Glomerular visceral epithelial cell (primary cell): ENCODE measurements at regions not wholly inside any gene's neighbourhood (a gene's known extent, or its start where the extent isn't known, plus 50 kb on each side); places are given as distances from the start of the nearest gene placed in this dataset.
A peak's percentile ranks its signal among the peaks of the same experiment; 100 is the strongest.

ENCODE experiments used
- DNase-seq: peaks from one replicate; pipeline ENCODE4 v3.0.0-alpha.2; 2016; ENCODE audit errors: extremely low spot score

GRCh38 chr3:68306571-68306970 lies 625.8 kb downstream of the TAFA4 start:
- peak; percentile 6 for DNase-seq

- no peak for DNase-seq
Measured at GRCh38 chr3:68295457-68295856, 636.9 kb downstream of the TAFA4 start.

GRCh38 chr3:68290333-68290732 lies 635.9 kb upstream of the SUCLG2 start:
- no peak for DNase-seq

- no peak for DNase-seq
Measured at GRCh38 chr3:68288085-68288484, 633.7 kb upstream of the SUCLG2 start.

GRCh38 chr3:68287101-68287500 lies 632.7 kb upstream of the SUCLG2 start:
- no peak for DNase-seq

GRCh38 chr3:68274286-68274685 lies 619.9 kb upstream of the SUCLG2 start:
- no peak for DNase-seq

- DNase-seq: no peak
Measured at GRCh38 chr3:68271145-68271544, 616.7 kb upstream of the SUCLG2 start.

- no peak for DNase-seq
Measured at GRCh38 chr3:68256635-68257223, 602.3 kb upstream of the SUCLG2 start.

GRCh38 chr3:68249265-68249664 lies 594.9 kb upstream of the SUCLG2 start:
- DNase-seq: no peak

GRCh38 chr3:68242606-68243005 lies 588.2 kb upstream of the SUCLG2 start:
- no peak for DNase-seq

- no peak for DNase-seq
Measured at GRCh38 chr3:68239542-68239941, 585.1 kb upstream of the SUCLG2 start.

- DNase-seq: no peak
Measured at GRCh38 chr3:68234076-68234780, 579.8 kb upstream of the SUCLG2 start.

- DNase-seq: no peak
Measured at GRCh38 chr3:68228856-68229255, 574.4 kb upstream of the SUCLG2 start.

- no peak for DNase-seq
Measured at GRCh38 chr3:68220832-68221231, 566.4 kb upstream of the SUCLG2 start.

- DNase-seq: no peak
Measured at GRCh38 chr3:68211637-68212036, 557.2 kb upstream of the SUCLG2 start.

- no peak for DNase-seq
Measured at GRCh38 chr3:68210635-68211034, 556.2 kb upstream of the SUCLG2 start.

- DNase-seq: no peak
Measured at GRCh38 chr3:68207327-68207726, 552.9 kb upstream of the SUCLG2 start.

GRCh38 chr3:68206524-68207117 lies 552.2 kb upstream of the SUCLG2 start:
- no peak for DNase-seq

- DNase-seq: no peak
Measured at GRCh38 chr3:68186733-68187132, 532.3 kb upstream of the SUCLG2 start.

- DNase-seq: no peak
Measured at GRCh38 chr3:68176600-68176999, 522.2 kb upstream of the SUCLG2 start.

GRCh38 chr3:68173012-68173634 lies 518.7 kb upstream of the SUCLG2 start:
- no peak for DNase-seq

- DNase-seq: no peak
Measured at GRCh38 chr3:68172039-68172438, 517.6 kb upstream of the SUCLG2 start.

GRCh38 chr3:68163968-68164367 lies 509.6 kb upstream of the SUCLG2 start:
- DNase-seq: no peak
